ES-I3 (cell line): ENCODE measurements at regions not wholly inside any gene's neighbourhood (a gene's known extent, or its start where the extent isn't known, plus 50 kb on each side); places are given as distances from the start of the nearest gene placed in this dataset.
"Not testable (repeated sequence)": the region's sequence is repeated elsewhere in the genome, so short reads cannot be mapped to it uniquely, and the experiment has no call there.

ENCODE experiments used
- H3K36me3 ChIP-seq: 2 replicates; pipeline ENCODE4 v1.6.1; 2013; ENCODE audit warnings: mild to moderate bottlenecking, low read length, control low read depth, moderate library complexity; ENCODE audit not compliant: insufficient read depth
- H3K4me1 ChIP-seq: 2 replicates; pipeline ENCODE4 v1.6.1; 2013; ENCODE audit warnings: mild to moderate bottlenecking, control low read depth, low read length; ENCODE audit not compliant: insufficient read depth
- H3K9ac ChIP-seq: 2 replicates; pipeline ENCODE4 v1.6.1; 2013; ENCODE audit warnings: low read depth, mild to moderate bottlenecking, low read length, moderate library complexity
- H3K9me3 ChIP-seq: 2 replicates; pipeline ENCODE4 v1.6.1; 2013; ENCODE audit warnings: mild to moderate bottlenecking, low read length, moderate library complexity; ENCODE audit not compliant: control insufficient read depth, insufficient read depth

DNA sequence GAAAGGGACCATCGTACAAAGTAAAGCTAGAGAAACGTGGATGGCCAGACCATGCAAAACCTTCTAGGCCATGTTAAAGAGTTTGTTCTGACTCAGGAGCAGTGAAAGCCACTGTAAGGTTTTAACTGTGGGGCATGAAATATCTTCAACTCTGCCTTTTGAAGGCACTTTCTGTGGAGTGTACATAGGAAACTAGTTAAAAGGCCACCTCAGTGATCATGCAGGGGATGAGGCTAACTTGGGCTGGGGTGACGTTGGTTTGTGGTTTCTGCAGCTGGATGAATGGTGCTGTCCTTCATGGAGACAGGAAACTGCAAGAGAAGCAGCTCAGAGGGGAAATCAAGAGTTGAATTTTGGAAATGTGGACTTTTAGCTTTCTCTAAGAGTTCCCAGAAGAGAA lies 190.7 kb downstream of the CDCA7 start:
- no peaks in the 10 kb centered on the region for H3K36me3 ChIP-seq
- no peak overlapping the region for H3K9ac ChIP-seq
- H3K4me1 ChIP-seq, result no peaks in the 10 kb centered on the region
- H3K9me3 ChIP-seq, result peaks cover 4% of the 10 kb centered on the region

DNA sequence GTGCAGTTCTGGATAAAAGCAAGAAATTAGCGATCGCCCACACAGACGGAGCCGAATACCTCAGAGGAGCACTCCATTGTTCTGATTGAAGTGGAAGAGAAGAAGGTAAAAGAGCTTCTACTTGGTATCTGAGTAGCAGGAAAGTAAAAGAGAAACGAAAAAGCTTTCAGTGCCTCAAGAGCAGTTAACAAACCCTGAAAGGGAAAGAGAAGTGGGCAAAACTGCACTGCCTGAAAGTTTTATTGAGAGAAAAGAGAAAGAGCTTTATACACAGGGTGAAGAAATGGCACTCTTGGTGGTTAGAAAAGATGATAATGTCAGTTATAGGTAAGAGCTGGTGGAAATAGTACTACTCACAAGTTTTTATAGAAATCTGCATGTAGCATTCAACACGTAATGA lies 192.8 kb downstream of the CDCA7 start:
- H3K4me1 ChIP-seq, result no peaks in the 10 kb centered on the region
- peaks cover 4% of the 10 kb centered on the region for H3K9me3 ChIP-seq
- no peaks in the 10 kb centered on the region for H3K36me3 ChIP-seq
- H3K9ac ChIP-seq, result no peak overlapping the region

DNA sequence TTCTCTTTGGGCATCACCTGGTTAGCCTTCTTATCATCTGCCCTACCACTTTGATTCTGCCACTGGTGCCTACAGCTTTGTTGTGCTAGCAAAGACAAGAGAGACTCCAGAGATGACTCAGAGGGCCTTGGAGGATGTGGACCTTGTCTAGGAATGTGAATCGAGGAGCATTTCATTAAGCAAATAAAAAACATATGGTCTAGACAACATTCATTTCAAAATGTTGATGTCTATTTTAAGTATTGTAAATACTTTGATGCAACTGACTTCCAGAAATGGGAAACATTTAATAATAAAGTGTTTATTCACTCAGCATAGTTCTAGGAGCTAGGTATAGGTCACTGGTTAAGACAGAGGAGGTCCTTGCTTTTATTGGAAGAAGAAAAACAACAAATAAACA lies 195.5 kb downstream of the CDCA7 start:
- no peak overlapping the region for H3K9ac ChIP-seq
- peaks cover 4% of the 10 kb centered on the region for H3K9me3 ChIP-seq
- no peaks in the 10 kb centered on the region; the same call in 1 of the 2 replicates for H3K4me1 ChIP-seq
- H3K36me3 ChIP-seq, result no peaks in the 10 kb centered on the region

DNA sequence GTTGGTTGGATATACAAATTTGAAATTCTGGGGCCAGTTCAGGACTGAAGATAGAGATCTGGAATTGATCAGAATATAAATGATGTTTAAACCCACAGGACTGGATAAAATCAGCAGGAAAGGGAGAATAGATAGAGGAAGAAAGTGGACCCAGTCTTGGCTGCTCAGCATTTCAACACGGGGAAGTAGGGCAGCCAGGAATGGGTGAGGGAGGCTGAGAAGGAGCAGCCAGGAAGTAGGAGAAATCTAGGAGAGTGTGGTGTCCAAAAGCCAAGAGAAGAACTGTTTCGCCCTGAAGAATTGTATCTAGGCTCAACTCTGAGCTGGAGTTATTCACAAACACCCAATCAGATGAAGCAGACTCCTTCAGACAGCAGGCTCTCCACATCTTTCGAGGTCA lies 197.9 kb downstream of the CDCA7 start:
- no peaks in the 10 kb centered on the region; the same call in 1 of the 2 replicates for H3K4me1 ChIP-seq
- peaks cover 4% of the 10 kb centered on the region for H3K9me3 ChIP-seq
- no peaks in the 10 kb centered on the region for H3K36me3 ChIP-seq
- no peak overlapping the region for H3K9ac ChIP-seq

DNA sequence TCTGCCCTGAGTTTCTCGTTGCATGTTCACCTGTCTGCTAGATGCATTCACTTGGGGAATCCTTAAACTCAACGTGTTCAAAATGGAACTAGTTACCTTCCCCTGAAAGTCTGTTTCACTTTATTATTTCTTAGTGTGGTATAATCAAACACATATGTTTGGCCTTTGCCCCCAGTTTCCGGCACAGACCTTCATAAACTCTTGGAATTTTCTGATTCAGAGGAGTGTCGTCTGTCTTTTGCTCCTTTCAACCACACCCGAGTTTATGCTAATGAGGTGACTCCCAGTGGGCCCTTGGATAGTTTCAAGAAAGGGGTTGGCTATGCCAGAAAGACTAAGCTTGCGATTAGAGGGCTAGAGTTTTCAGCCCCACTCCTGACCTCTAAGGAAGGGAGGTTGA lies 198.9 kb downstream of the CDCA7 start:
- peaks cover 4% of the 10 kb centered on the region for H3K9me3 ChIP-seq

DNA sequence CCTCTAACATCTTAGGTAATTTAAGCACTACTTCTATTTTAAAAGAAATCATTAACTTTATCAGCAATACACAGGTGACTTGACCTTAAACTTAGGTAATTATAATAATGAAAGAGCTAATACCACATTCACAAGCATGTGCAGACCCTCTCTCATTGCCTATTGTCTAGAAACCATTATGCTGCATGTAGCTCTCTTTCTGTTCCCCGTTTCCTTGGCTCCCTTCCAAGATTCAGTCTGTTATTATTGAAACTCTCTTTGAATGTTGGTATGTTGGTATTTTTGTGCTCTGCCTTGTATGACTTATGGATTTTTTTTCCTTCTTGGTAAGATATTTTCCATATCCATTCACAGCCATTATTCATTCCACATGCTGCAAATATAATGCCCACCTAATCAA lies 201.2 kb downstream of the CDCA7 start:
- Histone ChIP-seq H3K36me3 (no peaks in the 10 kb centered on the region), H3K4me1 (no peaks in the 10 kb centered on the region; the same call in 1 of the 2 replicates), H3K9me3 (no peaks in the 10 kb centered on the region), H3K9ac (no peak overlapping the region)

More for the DNA sequence above, 198.9 kb downstream of the CDCA7 start:
- H3K4me1 ChIP-seq, result no peaks in the 10 kb centered on the region; the same call in 1 of the 2 replicates
- H3K36me3 ChIP-seq, result no peaks in the 10 kb centered on the region
- no peak overlapping the region for H3K9ac ChIP-seq

DNA sequence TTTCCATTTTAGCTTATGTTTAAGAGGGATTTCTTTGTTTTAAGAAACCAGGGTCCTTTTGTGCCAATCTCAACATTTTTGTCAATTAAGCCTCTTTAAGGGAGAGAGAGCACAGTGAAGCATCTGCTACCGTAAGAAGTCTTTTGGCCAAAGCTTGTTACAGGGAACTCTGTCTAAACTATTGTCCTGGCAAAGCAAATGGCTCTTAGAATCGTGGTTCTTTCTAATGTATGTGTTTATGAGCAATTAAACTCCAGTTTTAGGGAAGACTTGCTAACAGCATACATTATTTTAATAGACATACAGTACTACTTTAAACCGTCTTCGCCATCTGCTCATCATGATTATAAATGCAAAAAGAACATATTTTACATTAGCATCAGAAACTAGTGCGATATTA lies 202.1 kb downstream of the CDCA7 start:
- Histone ChIP-seq H3K4me1 (no peaks in the 10 kb centered on the region; the same call in 1 of the 2 replicates), H3K9me3 (no peaks in the 10 kb centered on the region), H3K36me3 (no peaks in the 10 kb centered on the region), H3K9ac (no peak overlapping the region)

DNA sequence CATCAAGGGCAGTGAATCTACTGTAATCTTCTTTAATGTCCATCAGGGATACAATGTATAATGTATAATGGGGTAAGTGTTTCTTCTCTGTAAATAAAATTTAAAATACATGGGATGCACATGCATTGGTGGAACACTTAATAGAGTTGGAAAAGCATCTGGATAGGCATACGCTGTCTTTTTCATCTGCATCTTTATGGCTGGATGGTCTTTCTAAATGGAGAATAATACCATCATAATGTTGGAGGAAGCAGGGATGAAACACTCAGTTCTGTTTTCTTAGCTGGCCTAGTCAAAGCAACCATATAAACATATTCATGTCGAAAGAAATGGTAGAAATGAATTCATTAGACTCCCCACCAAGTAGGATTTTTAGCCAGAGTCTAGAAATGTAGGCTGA lies 202.8 kb downstream of the CDCA7 start:
- Histone ChIP-seq H3K9ac (no peak overlapping the region), H3K4me1 (no peaks in the 10 kb centered on the region; the same call in 1 of the 2 replicates), H3K9me3 (no peaks in the 10 kb centered on the region), H3K36me3 (no peaks in the 10 kb centered on the region)

DNA sequence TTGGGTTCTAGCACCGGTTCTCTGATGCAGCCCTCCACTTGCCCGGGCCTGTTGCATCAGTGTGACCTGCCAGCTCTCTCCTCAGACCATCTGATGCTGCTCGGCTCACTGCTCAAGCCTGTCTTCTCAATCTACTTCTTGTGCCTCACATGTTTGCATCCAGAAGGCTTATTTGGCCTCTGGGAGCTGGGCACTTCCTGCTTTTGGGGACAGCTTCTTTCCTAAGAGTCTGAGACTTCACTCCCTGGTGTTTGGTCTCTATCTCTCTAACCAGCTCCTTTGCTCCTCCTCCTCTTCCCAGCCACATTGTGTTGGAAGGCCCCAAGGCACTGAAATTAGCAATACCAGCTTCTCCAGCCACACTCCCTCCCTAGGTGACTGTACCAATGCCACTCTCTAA lies 212.8 kb downstream of the CDCA7 start:
- Histone ChIP-seq H3K36me3 (no peaks in the 10 kb centered on the region), H3K9me3 (no peaks in the 10 kb centered on the region), H3K4me1 (peaks cover 12% of the 10 kb centered on the region; the same call in 1 of the 2 replicates), H3K9ac (no peak overlapping the region)

DNA sequence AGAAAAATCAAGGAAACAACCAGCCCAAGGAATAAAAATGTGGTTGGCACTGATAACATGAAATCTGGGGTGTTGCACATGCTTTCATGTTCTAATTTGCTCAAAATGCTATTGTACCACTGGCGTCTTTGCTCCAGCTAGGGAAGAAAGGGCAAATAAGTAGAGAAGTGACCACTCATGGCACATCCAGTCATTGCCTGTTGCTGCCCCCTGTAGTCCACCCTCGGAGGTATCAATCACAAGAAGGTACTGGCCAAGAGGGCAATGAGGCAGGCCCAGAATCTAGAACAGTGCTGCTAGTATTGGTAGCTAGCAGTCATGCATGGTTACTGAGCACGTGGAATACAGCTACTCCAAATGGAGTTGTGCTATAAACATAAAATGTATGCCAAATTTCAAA lies 213.4 kb downstream of the CDCA7 start:
- Histone ChIP-seq H3K36me3 (no peaks in the 10 kb centered on the region), H3K4me1 (peaks cover 12% of the 10 kb centered on the region; the same call in 1 of the 2 replicates), H3K9ac (no peak overlapping the region), H3K9me3 (no peaks in the 10 kb centered on the region)

DNA sequence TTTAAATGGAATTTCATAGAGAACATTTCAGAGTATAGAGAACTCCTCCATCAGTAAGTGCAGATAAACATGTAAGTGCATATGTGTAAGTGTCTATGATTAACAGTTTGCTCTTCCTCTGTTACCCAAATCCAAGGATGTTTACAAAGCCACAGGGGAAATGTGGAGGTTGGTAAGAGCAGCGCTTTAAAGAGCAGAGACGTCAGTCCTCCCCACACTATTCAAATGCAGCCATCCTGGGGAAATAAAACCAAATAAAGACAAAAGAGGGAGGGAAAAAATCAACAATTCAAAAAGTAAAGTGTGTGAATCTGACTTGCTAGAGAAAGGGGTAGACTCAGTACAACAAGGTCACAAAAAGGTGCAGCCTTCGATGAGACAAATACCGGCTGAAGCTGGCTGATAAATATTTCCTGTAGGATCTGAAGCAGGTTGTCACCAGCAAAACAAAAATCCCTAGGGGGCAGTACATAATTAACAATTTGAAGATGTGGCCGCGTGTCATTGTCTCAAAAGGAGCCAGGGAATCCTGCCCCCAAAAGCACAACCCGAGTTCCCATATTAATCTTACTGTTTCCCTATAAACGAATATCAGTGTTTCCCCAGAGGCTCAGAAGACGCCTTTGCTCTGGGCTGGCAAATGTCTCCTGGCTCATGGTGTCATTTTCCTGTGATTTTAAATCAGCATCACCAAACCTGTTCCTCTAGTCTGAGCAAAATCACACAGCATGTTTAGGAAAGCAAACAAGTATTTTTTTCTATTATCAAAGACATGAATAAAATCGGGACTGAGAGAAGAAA lies 216.5 kb downstream of the CDCA7 start:
- Histone ChIP-seq H3K4me1 (peaks cover 12% of the 10 kb centered on the region; the same call in 1 of the 2 replicates), H3K9me3 (no peaks in the 10 kb centered on the region), H3K36me3 (no peaks in the 10 kb centered on the region), H3K9ac (peak overlapping the region; percentile 16)

DNA sequence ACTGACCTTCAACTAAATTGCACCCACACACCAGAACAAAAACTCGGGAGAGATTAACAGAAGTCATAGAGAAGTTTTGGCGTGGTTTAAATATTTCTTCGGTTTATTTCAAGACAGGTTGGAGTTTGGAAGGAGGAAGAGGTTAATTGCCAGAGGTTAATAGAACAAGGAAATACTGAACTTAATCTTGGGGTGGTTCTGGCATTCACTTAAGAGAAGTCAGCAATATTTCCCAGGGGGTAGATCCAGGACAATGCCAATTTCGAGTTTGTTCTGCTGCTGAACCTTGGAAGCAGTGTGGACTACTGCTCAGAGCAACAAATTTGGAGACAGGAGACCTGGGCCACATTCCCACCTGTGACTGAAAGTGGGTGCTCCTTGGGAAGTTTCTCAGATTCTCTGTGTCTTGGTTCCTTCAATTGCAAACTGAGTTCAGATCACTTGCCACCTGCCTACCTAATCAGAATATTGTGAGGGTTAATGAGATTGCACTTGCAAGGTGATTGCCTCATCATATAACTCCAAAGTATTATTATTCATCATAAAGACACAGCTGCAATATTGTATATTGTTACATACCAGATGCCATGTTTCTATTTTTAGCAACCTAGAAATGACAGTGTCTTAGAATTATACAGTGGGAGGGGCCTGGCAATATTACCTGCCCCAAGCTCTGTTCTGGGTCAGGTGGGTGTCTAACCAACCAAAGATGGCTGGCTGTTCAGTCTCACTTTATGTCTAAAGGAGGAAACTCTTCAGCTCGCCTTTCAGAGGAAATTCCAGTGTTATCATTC lies 217.4 kb downstream of the CDCA7 start:
- Histone ChIP-seq H3K9me3 (no peaks in the 10 kb centered on the region), H3K4me1 (peaks cover 12% of the 10 kb centered on the region; the same call in 1 of the 2 replicates), H3K36me3 (no peaks in the 10 kb centered on the region), H3K9ac (no peak overlapping the region)

DNA sequence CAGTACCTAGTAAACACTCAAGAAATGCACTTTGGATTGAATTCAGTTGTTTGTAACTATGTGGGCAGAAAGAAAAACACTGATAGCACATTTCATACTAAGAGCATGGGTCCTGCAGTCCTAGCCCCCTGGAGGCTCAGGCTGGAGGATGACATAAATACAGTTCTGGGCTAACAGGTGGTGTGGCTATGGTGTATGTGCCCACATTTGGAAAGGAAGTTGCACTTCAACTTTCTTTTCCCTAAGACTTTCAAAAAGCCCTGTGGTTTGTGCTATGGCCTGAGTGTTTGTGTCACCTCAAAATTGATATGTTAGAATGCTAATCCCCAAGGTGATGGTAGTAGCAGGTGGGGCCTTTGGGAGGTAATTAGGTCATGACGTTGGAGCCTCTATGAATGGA lies 218.2 kb downstream of the CDCA7 start:
- H3K9me3 ChIP-seq, result no peaks in the 10 kb centered on the region
- H3K36me3 ChIP-seq, result no peaks in the 10 kb centered on the region
- no peak overlapping the region for H3K9ac ChIP-seq
- peaks cover 12% of the 10 kb centered on the region; the same call in 1 of the 2 replicates for H3K4me1 ChIP-seq

DNA sequence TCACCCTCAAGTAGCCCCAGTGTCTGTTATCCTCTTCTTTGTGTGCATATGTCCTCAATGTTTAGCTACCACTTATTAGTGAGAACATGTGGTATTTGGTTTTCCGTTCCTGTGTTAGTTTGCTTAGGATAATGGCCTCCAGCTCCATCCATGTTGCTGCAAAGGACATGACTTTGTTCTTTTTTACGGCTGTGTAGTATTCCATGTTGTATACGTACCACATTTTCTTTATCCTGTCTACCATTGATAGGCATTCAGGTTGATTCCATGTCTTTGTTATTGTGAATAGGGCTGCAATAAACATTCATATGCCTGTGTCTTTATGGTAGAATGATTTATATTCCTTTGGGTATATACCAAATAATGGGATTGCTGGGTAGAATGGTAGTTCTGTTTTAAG lies 219.1 kb downstream of the CDCA7 start:
- not testable (repeated sequence) for H3K36me3 ChIP-seq, H3K9me3 ChIP-seq, H3K9ac ChIP-seq
- H3K4me1 ChIP-seq, result peaks cover 12% of the 10 kb centered on the region; the same call in 1 of the 2 replicates
